Testis (tissue), 2 donors: ENCODE measurements at regions not wholly inside any gene's neighbourhood (a gene's known extent, or its start where the extent isn't known, plus 50 kb on each side); places are given as distances from the start of the nearest gene placed in this dataset.

ENCODE experiments used
- CTCF ChIP-seq, 3 experiments: fragments of 450-650 bp in 2 of 3; fragments of 200-600 bp in 1 of 3; sonication (generic) in 1 of 3; IDR thresholded peaks; one replicate each; pipeline ENCODE4 v1.5.1; 2016 to 2019; ENCODE audit warnings: antibody characterized with exemption in 3 of 3, mild to moderate bottlenecking in 2 of 3, moderate library complexity in 1 of 3
- POLR2A ChIP-seq: fragments of 450-650 bp; IDR thresholded peaks from one replicate; pipeline ENCODE4 v1.6.1; 2017; ENCODE audit warnings: antibody characterized with exemption, mild to moderate bottlenecking, moderate library complexity

GRCh38 chr21:23471877-23472276 is 2135.4 kb downstream of the MRPL39 start:
- TF ChIP-seq CTCF (IDR thresholded peaks at IDR 0.05) (no peak), POLR2A (no peak)
